Progenitor cell of endocrine pancreas (in vitro differentiated cells): ENCODE measurements at regions not wholly inside any gene's neighbourhood (a gene's known extent, or its start where the extent isn't known, plus 50 kb on each side); places are given as distances from the start of the nearest gene placed in this dataset.

Experiments
- DNase-seq: peaks from one replicate; pipeline ENCODE4 v3.0.0; 2021; ENCODE audit warnings: low spot score; ENCODE audit not compliant: unreplicated experiment
- H3K27ac Mint-ChIP-seq: 2 replicates; pipeline ENCODE4 v1.8.0; 2021; ENCODE audit warnings: mild to moderate bottlenecking, moderate library complexity, mixed read lengths
- H3K27me3 Mint-ChIP-seq: 2 replicates; pipeline ENCODE4 v1.8.0; 2021; ENCODE audit warnings: mixed read lengths
- H3K36me3 Mint-ChIP-seq: 2 replicates; pipeline ENCODE4 v1.8.0; 2022; ENCODE audit warnings: mixed read lengths; ENCODE audit not compliant: insufficient read depth
- H3K4me1 Mint-ChIP-seq: 2 replicates; pipeline ENCODE4 v1.8.0; 2021; ENCODE audit warnings: low read depth, mixed read lengths
- H3K4me3 Mint-ChIP-seq: 2 replicates; pipeline ENCODE4 v1.8.0; 2021; ENCODE audit warnings: low read depth, mild to moderate bottlenecking, moderate library complexity, mixed read lengths
- H3K9me3 Mint-ChIP-seq: 2 replicates; pipeline ENCODE4 v1.8.0; 2021; ENCODE audit warnings: low read depth, mixed read lengths
- CTCF ChIP-seq: fragments of 200-600 bp; sonication (generic); IDR thresholded peaks from one replicate; pipeline ENCODE4 v1.5.0; 2021; ENCODE audit warnings: antibody characterized with exemption, mild to moderate bottlenecking; ENCODE audit not compliant: unreplicated experiment

- Mint-ChIP-seq H3K4me1 (peaks cover 28% of the 10 kb centered on the region), H3K36me3 (no peaks in the 10 kb centered on the region), H3K9me3 (no peaks in the 10 kb centered on the region), H3K27ac (no peak overlapping the region), H3K4me3 (no peak overlapping the region), H3K27me3 (no peaks in the 10 kb centered on the region)
- TF ChIP-seq CTCF = peak; percentile 18
- no peak for DNase-seq
These were observed 463.8 kb downstream of the PRKD1 start for GRCh38 chr14:29463727-29464395.

GRCh38 chr14:29465095-29465494 is 462.6 kb downstream of the PRKD1 start:
- no peak overlapping the region for H3K4me3 Mint-ChIP-seq
- no peaks in the 10 kb centered on the region for H3K36me3 Mint-ChIP-seq
- no peak overlapping the region for H3K27ac Mint-ChIP-seq
- H3K9me3 Mint-ChIP-seq = no peaks in the 10 kb centered on the region
- H3K27me3 Mint-ChIP-seq = no peaks in the 10 kb centered on the region
- no peak for TF ChIP-seq CTCF
- H3K4me1 Mint-ChIP-seq = peaks cover 20% of the 10 kb centered on the region
- no peak for DNase-seq

GRCh38 chr14:29475641-29476040 is 452.0 kb downstream of the PRKD1 start:
- H3K4me3 Mint-ChIP-seq = no peak overlapping the region
- TF ChIP-seq CTCF = no peak
- DNase-seq = no peak
- no peaks in the 10 kb centered on the region for H3K36me3 Mint-ChIP-seq
- H3K9me3 Mint-ChIP-seq = no peaks in the 10 kb centered on the region
- no peak overlapping the region for H3K27ac Mint-ChIP-seq
- no peaks in the 10 kb centered on the region for H3K27me3 Mint-ChIP-seq
- no peaks in the 10 kb centered on the region for H3K4me1 Mint-ChIP-seq

GRCh38 chr14:29486132-29486531 is 441.5 kb downstream of the PRKD1 start:
- TF ChIP-seq CTCF = no peak
- no peaks in the 10 kb centered on the region for H3K27me3 Mint-ChIP-seq
- no peak overlapping the region for H3K27ac Mint-ChIP-seq
- H3K4me1 Mint-ChIP-seq = no peaks in the 10 kb centered on the region
- no peaks in the 10 kb centered on the region for H3K36me3 Mint-ChIP-seq
- H3K9me3 Mint-ChIP-seq = no peaks in the 10 kb centered on the region
- DNase-seq = no peak
- H3K4me3 Mint-ChIP-seq = no peak overlapping the region

GRCh38 chr14:29489911-29490425 is 437.7 kb downstream of the PRKD1 start:
- Mint-ChIP-seq H3K36me3 (no peaks in the 10 kb centered on the region), H3K4me3 (no peak overlapping the region), H3K27ac (no peak overlapping the region), H3K9me3 (no peaks in the 10 kb centered on the region), H3K4me1 (no peaks in the 10 kb centered on the region), H3K27me3 (no peaks in the 10 kb centered on the region)
- no peak for DNase-seq
- no peak for TF ChIP-seq CTCF
